ENCODE measurements at regions not wholly inside any gene's neighbourhood (a gene's known extent, or its start where the extent isn't known, plus 50 kb on each side); places are given as distances from the start of the nearest gene placed in this dataset.

GRCh38 chr4:38255572-38255971 is 295.4 kb downstream of the PTTG2 start:
- POLR2A ChIA-PET: no interaction called here
- no peak overlapping the region for H3K4me3 ChIP-seq (ENCODE audit: control extremely low read depth in 1 of 5, extremely low read depth in 1 of 5, insufficient read depth in 1 of 5, low read depth in 2 of 5, low read length in 4 of 5)
- H4K20me1 ChIP-seq (ENCODE audit: control insufficient read depth, insufficient read depth, low read length, poor library complexity, severe bottlenecking): no peaks in the 10 kb centered on the region
- H3K9ac ChIP-seq (ENCODE audit: low read length): no peak overlapping the region
- CTCF ChIA-PET: no interaction called here
- ATAC-seq (ENCODE audit: low read depth): no peak
- no peak for DNase-seq
- peaks cover 18% of the 10 kb centered on the region for H3K27me3 Mint-ChIP-seq
- H3K4me2 ChIP-seq (replicated peaks; ENCODE audit: low read depth, low read length, poor library complexity, severe bottlenecking): no peak overlapping the region
- no peak for TF ChIP-seq CTCF (IDR thresholded peaks at IDR 0.05)
- TF ChIP-seq EZH2 (IDR thresholded peaks at IDR 0.05; ENCODE audit: borderline replicate concordance, insufficient read depth, low read depth, low read length, poor library complexity, severe bottlenecking): no peak
- no peak overlapping the region for H2AFZ ChIP-seq (ENCODE audit: insufficient read depth, low read depth, low read length, poor library complexity, severe bottlenecking)
- intact Hi-C loops (cut with micrococcal nuclease): no loop called here
- H3K4me1 Mint-ChIP-seq: no peaks in the 10 kb centered on the region
- no peak overlapping the region for H3K4me3 Mint-ChIP-seq
- H3K4me1 ChIP-seq (ENCODE audit: control insufficient read depth in 2 of 2, insufficient read depth in 2 of 2, low read length in 2 of 2): no peaks in the 10 kb centered on the region
- H3K36me3 ChIP-seq (replicated peaks in 1 of 2; ENCODE audit: control extremely low read depth in 1 of 2, control insufficient read depth in 1 of 2, extremely low read depth in 1 of 2, insufficient read depth in 2 of 2, low read length in 1 of 2): no peaks in the 10 kb centered on the region
- WGBS (ENCODE audit: insufficient coverage): 100% methylated on average over 2 of the region's 2 CpGs
- peaks cover 0 to 3% (median 0%) of the 10 kb centered on the region in 4 experiments for H3K27me3 ChIP-seq (replicated peaks in 1 of 4; ENCODE audit: control extremely low read depth in 1 of 4, control insufficient read depth in 3 of 4, insufficient read depth in 4 of 4, low read length in 3 of 4)
- H3K27ac Mint-ChIP-seq: no peak overlapping the region
- H3K79me2 ChIP-seq (ENCODE audit: control insufficient read depth, insufficient read depth, low read length): no peaks in the 10 kb centered on the region
- peaks cover 0 to 18% (median 10%) of the 10 kb centered on the region in 3 donors for H3K9me3 ChIP-seq (ENCODE audit: control extremely low read depth in 1 of 3, control insufficient read depth in 2 of 3, insufficient read depth in 1 of 3, low read length in 2 of 3)
- H3K9me3 Mint-ChIP-seq (ENCODE audit: insufficient read depth): peaks cover 10% of the 10 kb centered on the region
- no peak overlapping the region for H3K27ac ChIP-seq (ENCODE audit: low read length in 2 of 2)

- ChIA-PET POLR2A (interaction anchor here (0.5 kb wide), 1 partner anchor 1649 kb away, joined by 11 read pairs; no protein-coding TSS in a partner anchor), CTCF (no interaction called here)
- H3K79me2 ChIP-seq (ENCODE audit: control insufficient read depth, insufficient read depth, low read length): no peaks in the 10 kb centered on the region
- ATAC-seq (ENCODE audit: low read depth) (no peak), DNase-seq (no peak)
- no peaks in the 10 kb centered on the region for H3K27me3 ChIP-seq (replicated peaks in 1 of 4; ENCODE audit: control extremely low read depth in 1 of 4, control insufficient read depth in 3 of 4, insufficient read depth in 4 of 4, low read length in 3 of 4)
- Mint-ChIP-seq H3K4me3 (no peak overlapping the region), H3K27ac (no peak overlapping the region), H3K27me3 (peaks cover under 1% of the 10 kb centered on the region), H3K4me1 (no peaks in the 10 kb centered on the region), H3K9me3 (ENCODE audit: insufficient read depth) (no peaks in the 10 kb centered on the region)
- H3K27ac ChIP-seq (ENCODE audit: low read length in 2 of 2): no peak overlapping the region
- no peaks in the 10 kb centered on the region for H3K4me1 ChIP-seq (ENCODE audit: control insufficient read depth in 2 of 2, insufficient read depth in 2 of 2, low read length in 2 of 2)
- H3K4me3 ChIP-seq (ENCODE audit: control extremely low read depth in 1 of 5, extremely low read depth in 1 of 5, insufficient read depth in 1 of 5, low read depth in 2 of 5, low read length in 4 of 5): no peak overlapping the region
- intact Hi-C loops (cut with micrococcal nuclease): no loop called here
- no peak overlapping the region for H3K4me2 ChIP-seq (replicated peaks; ENCODE audit: low read depth, low read length, poor library complexity, severe bottlenecking)
- H3K36me3 ChIP-seq (replicated peaks in 1 of 2; ENCODE audit: control extremely low read depth in 1 of 2, control insufficient read depth in 1 of 2, extremely low read depth in 1 of 2, insufficient read depth in 2 of 2, low read length in 1 of 2): no peaks in the 10 kb centered on the region
- WGBS (ENCODE audit: insufficient coverage): 100% methylated on average over 2 of the region's 4 CpGs
- H2AFZ ChIP-seq (ENCODE audit: insufficient read depth, low read depth, low read length, poor library complexity, severe bottlenecking): no peak overlapping the region
- H4K20me1 ChIP-seq (ENCODE audit: control insufficient read depth, insufficient read depth, low read length, poor library complexity, severe bottlenecking): no peaks in the 10 kb centered on the region
- TF ChIP-seq EZH2 (IDR thresholded peaks at IDR 0.05; ENCODE audit: borderline replicate concordance, insufficient read depth, low read depth, low read length, poor library complexity, severe bottlenecking) (no peak), CTCF (IDR thresholded peaks at IDR 0.05) (no peak)
- no peak overlapping the region for H3K9ac ChIP-seq (ENCODE audit: low read length)
- no peaks in the 10 kb centered on the region for H3K9me3 ChIP-seq (ENCODE audit: control extremely low read depth in 1 of 3, control insufficient read depth in 2 of 3, insufficient read depth in 1 of 3, low read length in 2 of 3)
Measured at GRCh38 chr4:38266616-38267015, 306.4 kb downstream of the PTTG2 start.

Measured in B cell (primary cell).